GM12892 (cell line): ENCODE measurements at regions not wholly inside any gene's neighbourhood (a gene's known extent, or its start where the extent isn't known, plus 50 kb on each side); places are given as distances from the start of the nearest gene placed in this dataset.

Source experiments
- POLR2A ChIP-seq: IDR thresholded peaks from 2 replicates; pipeline ENCODE4 v1.6.1; 2011; ENCODE audit warnings: low read depth, low read length, control low read depth
- POLR2AphosphoS5 ChIP-seq: IDR thresholded peaks from 2 replicates; pipeline ENCODE4 v1.6.1; 2011; ENCODE audit warnings: low read depth, low read length, control low read depth

DNA sequence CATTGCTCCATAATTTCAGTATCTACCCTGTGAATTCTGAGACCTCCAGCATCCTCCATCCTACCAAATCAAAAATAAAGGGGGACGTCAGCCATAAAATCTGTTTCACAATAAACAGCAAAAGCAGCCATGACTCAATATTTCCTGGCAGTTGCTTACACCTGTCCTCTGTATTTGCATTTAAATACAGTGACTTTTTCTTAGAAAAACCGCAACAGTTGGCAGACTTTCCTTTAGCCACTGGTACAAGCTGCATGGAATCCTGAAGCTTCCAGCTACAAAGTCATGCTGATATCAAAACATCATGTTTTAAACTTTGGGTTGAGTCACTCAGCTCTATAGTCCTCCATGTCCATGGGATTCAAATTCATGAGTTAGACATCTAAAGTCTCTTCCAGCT is 278.0 kb upstream of the KAZN start:
- no peak for TF ChIP-seq POLR2A
- TF ChIP-seq POLR2AphosphoS5, result no peak
